Thymus (tissue), 11 donors: ENCODE measurements at regions not wholly inside any gene's neighbourhood (a gene's known extent, or its start where the extent isn't known, plus 50 kb on each side); places are given as distances from the start of the nearest gene placed in this dataset.
"Not testable (repeated sequence)": the region's sequence is repeated elsewhere in the genome, so short reads cannot be mapped to it uniquely, and the experiment has no call there.

ENCODE experiments used
- DNase-seq, 9 donors: peaks; one replicate each; pipeline ENCODE4 v3.0.0-alpha.2; 2013; ENCODE audit warnings: low spot score in 9 of 9, low read depth in 6 of 9, missing footprints in 1 of 9
- H3K27ac ChIP-seq, 2 donors: one replicate each; pipeline ENCODE4 v1.5.1; 2013; ENCODE audit warnings: control low read depth in 1 of 2, low read depth in 1 of 2, low read length in 1 of 2, mild to moderate bottlenecking in 1 of 2, moderate library complexity in 1 of 2
- H3K27me3 ChIP-seq, 2 donors: one replicate each; pipeline ENCODE4 v1.5.1; 2013; ENCODE audit warnings: low read length in 1 of 2; ENCODE audit not compliant: control insufficient read depth in 2 of 2, insufficient read depth in 1 of 2
- H3K36me3 ChIP-seq, 2 donors: one replicate each; pipeline ENCODE4 v1.5.1; 2013; ENCODE audit warnings: low read length in 1 of 2, mild to moderate bottlenecking in 1 of 2, moderate library complexity in 1 of 2; ENCODE audit not compliant: control insufficient read depth in 2 of 2, insufficient read depth in 2 of 2
- H3K4me1 ChIP-seq, 2 donors: one replicate each; pipeline ENCODE4 v1.5.1; 2013; ENCODE audit warnings: low read length in 2 of 2; ENCODE audit not compliant: control insufficient read depth in 2 of 2, insufficient read depth in 2 of 2
- H3K4me3 ChIP-seq, 2 donors: one replicate each; pipeline ENCODE4 v1.5.1; 2013; ENCODE audit warnings: low read length in 2 of 2, control low read depth in 1 of 2, mild to moderate bottlenecking in 1 of 2
- H3K9me3 ChIP-seq, 2 donors: one replicate each; pipeline ENCODE4 v1.5.1; 2013; ENCODE audit warnings: low read length in 1 of 2, mild to moderate bottlenecking in 1 of 2; ENCODE audit not compliant: control insufficient read depth in 2 of 2, insufficient read depth in 1 of 2
- WGBS: extraction: QIAGEN DNeasy Blood & Tissue Kit; methylation state at CpG from one replicate; pipeline ENCODE4 v1.1.7; 2013; 5-methylcytosine and 5-hydroxymethylcytosine counted together
- donor health status: healthy.

DNA sequence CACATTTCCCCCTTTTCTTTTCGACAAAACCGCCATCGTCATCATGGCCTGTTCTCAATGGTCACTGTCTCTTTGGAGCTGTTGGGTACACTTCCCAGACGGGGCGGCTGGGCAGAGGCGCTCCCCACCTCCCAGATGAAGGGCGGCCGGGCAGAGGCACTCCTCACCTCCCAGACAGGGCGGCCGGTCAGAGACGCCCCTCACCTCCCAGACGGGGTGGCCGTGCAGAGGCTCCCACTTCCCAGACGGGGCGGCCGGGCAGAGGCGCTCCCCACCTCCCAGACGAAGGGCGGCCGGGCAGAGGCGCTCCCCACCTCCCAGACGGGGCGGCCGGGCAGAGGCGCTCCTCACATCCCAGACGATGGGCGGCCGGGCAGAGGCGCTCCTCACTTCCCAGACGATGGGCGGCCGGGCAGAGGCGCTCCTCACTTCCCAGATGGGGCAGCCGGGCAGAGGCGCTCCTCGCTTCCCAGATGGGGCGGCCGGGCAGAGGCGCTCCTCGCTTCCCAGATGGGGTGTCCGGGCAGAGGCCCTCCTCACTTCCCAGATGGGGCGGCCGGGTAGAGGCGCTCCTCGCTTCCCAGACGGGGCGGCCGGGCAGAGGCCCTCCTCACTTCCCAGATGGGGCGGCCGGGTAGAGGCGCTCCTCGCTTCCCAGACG, 82.6 kb upstream of the TFPI start:
- not testable (repeated sequence) for H3K4me1 ChIP-seq, H3K27me3 ChIP-seq, H3K36me3 ChIP-seq, H3K9me3 ChIP-seq, H3K27ac ChIP-seq, H3K4me3 ChIP-seq, DNase-seq
- 95% methylated on average over 48 of the region's 53 CpGs for WGBS

DNA sequence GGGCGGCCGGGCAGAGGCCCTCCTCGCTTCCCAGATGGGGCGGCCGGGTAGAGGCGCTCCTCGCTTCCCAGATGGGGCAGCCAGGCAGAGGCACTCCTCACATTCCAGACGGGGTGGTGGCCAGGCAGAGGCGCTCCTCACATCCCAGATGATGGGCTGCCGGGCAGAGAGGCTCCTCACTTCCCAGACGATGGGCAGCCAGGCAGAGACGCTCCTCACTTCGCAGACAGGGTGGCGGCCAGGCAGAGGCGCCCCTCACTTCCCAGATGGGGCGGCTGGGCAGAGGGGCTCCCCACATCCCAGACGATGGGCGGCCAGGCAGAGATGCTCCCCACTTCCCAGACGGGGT, 83.1 kb upstream of the TFPI start:
- H3K36me3 ChIP-seq, H3K9me3 ChIP-seq, DNase-seq, H3K4me1 ChIP-seq, H3K27me3 ChIP-seq, H3K27ac ChIP-seq, H3K4me3 ChIP-seq: not testable (repeated sequence)
- 97% methylated on average over 19 of the region's 19 CpGs for WGBS

DNA sequence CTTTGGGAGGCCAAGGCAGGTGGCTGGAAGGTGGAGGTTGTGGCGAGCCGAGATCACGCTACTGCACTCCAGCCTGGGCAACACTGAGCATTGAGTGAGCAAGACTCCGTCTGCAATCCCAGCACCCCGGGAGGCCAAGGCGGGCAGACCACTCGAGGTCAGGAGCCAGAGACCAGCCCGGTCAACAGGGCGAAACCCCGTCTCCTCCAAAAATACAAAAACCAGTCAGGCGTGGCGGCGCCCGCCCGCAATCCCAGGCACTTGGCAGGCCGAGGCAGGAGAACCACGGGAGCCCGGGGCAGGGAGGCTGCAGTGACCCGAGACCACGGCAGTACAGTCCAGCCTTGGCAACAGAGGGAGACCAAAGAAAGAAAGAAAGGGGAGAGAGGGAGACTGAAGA, 83.5 kb upstream of the TFPI start:
- WGBS, result 93% methylated on average over 20 of the region's 20 CpGs
- not testable (repeated sequence) for H3K4me1 ChIP-seq, H3K4me3 ChIP-seq, H3K9me3 ChIP-seq, H3K27me3 ChIP-seq, H3K27ac ChIP-seq, DNase-seq, H3K36me3 ChIP-seq

DNA sequence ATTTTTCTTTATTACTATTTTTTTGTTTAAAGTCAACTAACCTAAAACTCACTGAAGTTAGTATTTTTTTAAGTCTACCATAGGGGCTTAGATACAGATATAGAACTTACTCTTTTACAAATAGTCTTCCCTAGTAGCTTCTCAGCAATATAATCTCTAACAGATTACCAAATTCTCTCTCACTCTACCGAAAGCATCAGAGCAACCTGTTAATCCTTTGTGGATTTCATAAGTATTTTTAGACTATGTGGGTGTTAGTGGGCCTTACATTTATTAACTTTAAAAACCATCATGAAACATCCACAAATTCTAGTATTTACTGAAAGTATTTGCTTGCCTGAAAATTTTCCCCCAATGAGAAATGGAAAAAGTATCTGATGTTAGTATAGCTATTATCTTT, 84.6 kb upstream of the TFPI start:
- WGBS, result 94% methylated on average over 1 of the region's 1 CpG
- Histone ChIP-seq H3K27ac (no peak overlapping the region), H3K4me3 (no peak overlapping the region), H3K9me3 (no peaks in the 10 kb centered on the region), H3K36me3 (no peaks in the 10 kb centered on the region), H3K27me3 (no peaks in the 10 kb centered on the region), H3K4me1 (no peaks in the 10 kb centered on the region)
- no peak for DNase-seq

DNA sequence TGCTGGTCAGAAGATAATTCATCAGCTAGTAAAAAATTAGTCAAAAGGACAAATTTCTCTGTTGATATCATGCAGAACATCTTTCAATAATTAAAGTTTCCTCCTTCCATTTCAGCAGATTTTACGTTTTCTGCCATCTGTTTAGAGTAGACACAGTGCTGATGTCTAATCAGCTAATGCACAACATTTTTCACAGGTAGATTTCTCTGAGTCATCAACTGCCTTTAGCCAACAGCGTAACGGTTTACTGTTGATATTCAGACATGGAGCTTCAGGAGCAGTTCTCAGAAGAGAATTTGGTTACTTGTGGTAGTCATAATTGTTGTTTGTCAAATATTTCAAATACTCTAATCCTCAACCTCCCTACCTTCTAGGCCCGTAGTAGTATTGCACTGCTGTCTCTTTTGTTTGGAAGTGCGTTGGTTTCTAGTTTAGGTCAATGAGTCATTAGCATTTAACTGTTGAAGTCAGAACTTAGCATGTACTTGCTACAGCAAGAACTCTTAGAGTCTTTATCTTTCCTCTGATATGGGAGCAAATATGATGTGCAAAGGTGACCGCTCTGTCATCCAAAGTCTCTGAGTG, 86.8 kb upstream of the TFPI start:
- H3K4me1 ChIP-seq, result no peaks in the 10 kb centered on the region
- no peaks in the 10 kb centered on the region for H3K9me3 ChIP-seq
- H3K27ac ChIP-seq, result no peak overlapping the region
- 93% methylated on average over 6 of the region's 6 CpGs for WGBS
- no peak for DNase-seq
- H3K27me3 ChIP-seq, result no peaks in the 10 kb centered on the region
- no peak overlapping the region for H3K4me3 ChIP-seq
- no peaks in the 10 kb centered on the region for H3K36me3 ChIP-seq

DNA sequence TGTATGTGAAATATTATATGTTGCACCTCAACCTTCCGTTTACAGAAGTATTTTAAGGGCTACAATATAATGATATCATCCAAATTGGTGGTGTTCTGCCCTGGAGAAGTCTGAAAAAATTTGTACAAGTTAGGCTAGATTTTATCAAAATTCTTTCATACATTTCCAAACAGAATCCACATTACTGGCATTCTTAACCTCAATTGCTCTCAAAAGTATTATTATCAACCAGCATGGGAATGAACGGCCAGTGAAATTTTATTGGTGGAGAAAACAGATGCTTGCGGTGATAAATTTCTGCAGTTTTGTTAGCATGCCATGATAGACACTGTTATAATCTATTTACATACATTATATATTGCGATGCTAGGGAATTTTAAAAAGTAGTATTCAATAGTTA, 88.3 kb upstream of the TFPI start:
- no peaks in the 10 kb centered on the region for H3K9me3 ChIP-seq
- H3K4me1 ChIP-seq, result no peaks in the 10 kb centered on the region
- H3K4me3 ChIP-seq, result no peak overlapping the region
- H3K27me3 ChIP-seq, result no peaks in the 10 kb centered on the region
- no peaks in the 10 kb centered on the region for H3K36me3 ChIP-seq
- DNase-seq, result no peak
- 93% methylated on average over 4 of the region's 4 CpGs for WGBS
- no peak overlapping the region for H3K27ac ChIP-seq

DNA sequence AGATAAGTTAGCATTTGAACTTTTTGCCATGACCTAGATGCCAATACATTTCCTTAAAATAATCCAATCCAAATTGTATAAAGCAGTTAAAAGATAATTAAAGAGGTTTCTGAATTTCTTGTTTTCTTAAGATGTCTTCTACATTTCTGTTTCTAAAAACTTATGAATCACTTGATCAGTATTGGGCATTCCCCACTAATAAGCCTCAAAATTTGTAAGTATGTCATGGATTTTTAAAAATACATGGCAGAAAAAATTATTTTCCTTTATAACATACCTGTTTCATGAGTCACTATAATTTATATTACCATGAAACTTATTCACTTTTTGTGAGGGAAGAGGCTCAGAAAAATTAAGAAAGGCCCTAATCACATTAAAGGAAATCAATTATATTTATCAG, 90.3 kb upstream of the TFPI start:
- no peak for DNase-seq
- no peak overlapping the region for H3K4me3 ChIP-seq
- H3K4me1 ChIP-seq, result no peaks in the 10 kb centered on the region
- H3K36me3 ChIP-seq, result no peaks in the 10 kb centered on the region
- no peak overlapping the region for H3K27ac ChIP-seq
- H3K27me3 ChIP-seq, result no peaks in the 10 kb centered on the region
- H3K9me3 ChIP-seq, result no peaks in the 10 kb centered on the region

DNA sequence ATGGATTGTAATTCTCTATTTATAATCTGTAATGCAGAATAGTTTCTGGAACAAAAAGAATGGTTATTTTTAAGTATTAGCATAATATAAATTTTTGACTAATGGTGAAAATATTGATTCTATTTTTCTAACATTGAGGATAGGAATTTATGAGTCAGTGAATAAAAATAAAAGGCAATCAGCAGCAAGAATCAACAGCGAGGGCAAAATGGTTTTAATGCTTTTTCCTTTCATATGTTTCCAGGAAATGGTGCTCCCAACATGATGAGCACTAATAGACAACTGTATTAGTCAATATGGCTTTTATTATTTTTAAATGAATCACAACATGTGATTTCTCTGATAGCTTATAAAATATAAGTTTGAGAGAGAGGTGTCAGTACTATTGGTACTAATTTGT, 90.7 kb upstream of the TFPI start:
- Histone ChIP-seq H3K27ac (no peak overlapping the region), H3K4me1 (no peaks in the 10 kb centered on the region), H3K9me3 (no peaks in the 10 kb centered on the region), H3K4me3 (no peak overlapping the region), H3K27me3 (no peaks in the 10 kb centered on the region), H3K36me3 (no peaks in the 10 kb centered on the region)
- no peak for DNase-seq
- WGBS, result 93% methylated on average over 1 of the region's 1 CpG

DNA sequence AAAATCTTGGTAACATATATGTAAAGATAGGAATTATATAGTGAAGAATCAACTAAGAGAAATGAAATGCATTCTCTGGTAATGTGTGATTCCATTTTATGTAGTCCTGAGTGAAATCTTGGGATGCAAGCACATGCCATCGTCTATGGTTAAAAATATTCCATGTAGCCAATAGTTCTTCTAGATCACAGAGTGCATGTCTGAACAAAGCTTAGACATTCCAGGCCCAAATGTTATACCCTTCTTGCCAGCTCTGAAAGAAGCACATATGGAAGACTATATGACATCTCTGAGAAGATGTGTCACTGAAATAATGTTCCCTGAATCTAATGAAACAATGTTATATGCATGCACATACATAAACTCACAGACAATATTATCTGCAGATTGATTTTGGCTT, 92.3 kb upstream of the TFPI start:
- DNase-seq, result no peak
- 95% methylated on average over 1 of the region's 1 CpG for WGBS
- no peaks in the 10 kb centered on the region for H3K36me3 ChIP-seq
- no peak overlapping the region for H3K4me3 ChIP-seq
- no peak overlapping the region for H3K27ac ChIP-seq
- H3K4me1 ChIP-seq, result no peaks in the 10 kb centered on the region
- no peaks in the 10 kb centered on the region for H3K9me3 ChIP-seq
- no peaks in the 10 kb centered on the region for H3K27me3 ChIP-seq

DNA sequence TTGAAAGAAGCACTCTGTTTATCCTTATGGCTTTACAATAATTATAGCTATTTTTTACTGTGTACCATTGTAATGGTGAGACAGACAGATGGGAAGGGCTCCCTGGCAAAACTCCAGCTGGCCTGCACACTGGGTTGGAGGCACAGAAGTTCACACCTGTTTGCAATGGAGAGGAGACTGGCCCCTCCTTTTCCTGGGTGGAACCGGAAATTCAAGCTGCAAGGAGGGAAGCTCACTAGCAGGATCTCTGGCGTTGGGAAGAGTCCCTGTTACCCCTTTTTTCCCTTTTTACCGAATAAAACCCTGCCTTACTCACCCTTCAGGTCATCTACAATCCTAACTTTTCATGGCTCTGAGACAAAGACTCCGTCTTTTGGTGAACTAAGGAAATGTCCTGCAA, 100.3 kb upstream of the TFPI start:
- Histone ChIP-seq H3K27me3 (no peaks in the 10 kb centered on the region), H3K9me3 (no peaks in the 10 kb centered on the region), H3K4me3 (no peak overlapping the region), H3K36me3 (no peaks in the 10 kb centered on the region), H3K27ac (no peak overlapping the region), H3K4me1 (no peaks in the 10 kb centered on the region)
- no peak for DNase-seq
- whole genome bisulfite sequencing, result 87% methylated on average over 4 of the region's 4 CpGs
